PC-3 (cell line): ENCODE measurements at regions not wholly inside any gene's neighbourhood (a gene's known extent, or its start where the extent isn't known, plus 50 kb on each side); places are given as distances from the start of the nearest gene placed in this dataset.

ENCODE experiments used
- CTCF ChIP-seq: fragments of 300-600 bp; sonication (generic); conservative IDR thresholded peaks from 2 replicates; pipeline ENCODE4 v1.5.1; 2017; ENCODE audit warnings: antibody characterized with exemption, low read depth, mild to moderate bottlenecking, low read length
- EZH2 ChIP-seq: fragments of 300-600 bp; sonication (generic); IDR thresholded peaks from one replicate; pipeline ENCODE4 v1.6.1; 2017; ENCODE audit warnings: antibody characterized with exemption, mild to moderate bottlenecking, low read length; ENCODE audit not compliant: unreplicated experiment

- TF ChIP-seq CTCF: no peak
- no peak for TF ChIP-seq EZH2
Observed at GRCh38 chr6:85114581-85114935, 335.3 kb upstream of the NT5E start.
